H1 (cell line): ENCODE measurements at regions not wholly inside any gene's neighbourhood (a gene's known extent, or its start where the extent isn't known, plus 50 kb on each side); places are given as distances from the start of the nearest gene placed in this dataset.

Experiments
- CREB1 ChIP-seq: IDR thresholded peaks from 2 replicates; pipeline ENCODE4 v1.6.1; 2012; ENCODE audit warnings: inconsistent platforms
- JUND ChIP-seq: IDR thresholded peaks from 2 replicates; pipeline ENCODE4 v1.6.1; 2011; ENCODE audit warnings: mild to moderate bottlenecking, improper control_type of control experiment, low read length
- SUZ12 ChIP-seq: fragments of 200-600 bp; sonication (generic); IDR thresholded peaks from 2 replicates; pipeline ENCODE4 v1.6.1; 2012; ENCODE audit warnings: mild to moderate bottlenecking, inconsistent platforms, low read length, moderate library complexity, mixed read lengths
- TEAD4 ChIP-seq: IDR thresholded peaks from 2 replicates; pipeline ENCODE4 v1.6.1; 2012; ENCODE audit warnings: low read depth, low read length, inconsistent platforms, mixed read lengths
- TF ChIP-seq, protein P1 (sequence below): IDR thresholded peaks from 2 replicates; pipeline ENCODE4 v1.6.1; 2012; ENCODE audit warnings: inconsistent platforms

DNA sequence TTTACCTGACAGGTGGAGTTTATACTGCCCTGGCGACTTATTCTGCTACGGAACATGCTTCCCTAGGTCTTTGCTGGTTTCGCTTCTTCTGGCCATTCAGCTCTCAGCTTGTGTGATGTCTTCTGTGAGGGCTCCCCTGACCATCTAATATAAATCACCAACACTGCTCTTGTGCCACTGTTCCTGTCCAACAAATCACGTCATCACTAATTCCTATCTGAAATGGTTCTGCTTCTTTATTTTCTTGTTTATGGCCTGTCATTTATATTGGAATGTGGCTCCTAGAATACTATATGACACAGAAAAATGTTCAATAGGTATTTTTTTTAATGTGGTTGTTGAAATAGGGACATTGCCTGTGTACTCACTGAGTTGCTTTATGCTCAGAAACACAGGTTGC lies 171.5 kb downstream of the CD8B2 start:
- TF ChIP-seq CREB1 = no peak
- no peak for TF ChIP-seq TEAD4
- TF ChIP-seq, protein P1, sequence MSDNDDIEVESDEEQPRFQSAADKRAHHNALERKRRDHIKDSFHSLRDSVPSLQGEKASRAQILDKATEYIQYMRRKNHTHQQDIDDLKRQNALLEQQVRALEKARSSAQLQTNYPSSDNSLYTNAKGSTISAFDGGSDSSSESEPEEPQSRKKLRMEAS = no peak
- no peak for TF ChIP-seq JUND
- TF ChIP-seq SUZ12 = no peak
